SK-N-SH treated with all-trans-retinoic acid at 6 μM for 48 hours (cell line): ENCODE measurements at regions not wholly inside any gene's neighbourhood (a gene's known extent, or its start where the extent isn't known, plus 50 kb on each side); places are given as distances from the start of the nearest gene placed in this dataset.
"Not testable (repeated sequence)": the region's sequence is repeated elsewhere in the genome, so short reads cannot be mapped to it uniquely, and the experiment has no call there.

Experiments used
- PATZ1 ChIP-seq: fragments of 250-450 bp; sonication (Bioruptor Pico); IDR thresholded peaks from 2 replicates; pipeline ENCODE4 v1.8.0; 2020; ENCODE audit warnings: mild to moderate bottlenecking, moderate library complexity, borderline replicate concordance
- TF ChIP-seq, protein P1 (sequence below): fragments of 250-450 bp; sonication (Bioruptor Pico); IDR thresholded peaks from 2 replicates; pipeline ENCODE4 v1.5.1; 2021; ENCODE audit warnings: mild to moderate bottlenecking, moderate library complexity

DNA sequence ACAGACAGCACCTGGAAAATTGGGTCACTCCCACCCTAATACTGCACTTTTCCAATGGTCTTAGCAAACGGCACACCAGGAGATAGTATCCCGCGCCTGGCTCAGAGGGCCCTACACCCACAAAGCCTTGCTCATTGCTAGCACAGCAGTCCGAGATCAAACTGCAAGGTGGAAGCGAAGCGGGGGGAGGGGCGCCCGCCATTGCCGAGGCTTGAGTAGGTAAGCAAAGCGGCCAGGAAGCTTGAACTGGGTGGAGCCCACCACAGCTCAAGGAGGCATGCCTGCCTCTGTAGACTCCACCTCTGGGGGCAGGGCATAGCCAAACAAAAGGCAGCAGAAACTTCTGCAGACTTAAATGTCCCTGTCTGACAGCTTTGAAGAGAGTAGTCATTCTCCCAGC lies 1100.0 kb downstream of the CDH8 start:
- TF ChIP-seq, protein P1, sequence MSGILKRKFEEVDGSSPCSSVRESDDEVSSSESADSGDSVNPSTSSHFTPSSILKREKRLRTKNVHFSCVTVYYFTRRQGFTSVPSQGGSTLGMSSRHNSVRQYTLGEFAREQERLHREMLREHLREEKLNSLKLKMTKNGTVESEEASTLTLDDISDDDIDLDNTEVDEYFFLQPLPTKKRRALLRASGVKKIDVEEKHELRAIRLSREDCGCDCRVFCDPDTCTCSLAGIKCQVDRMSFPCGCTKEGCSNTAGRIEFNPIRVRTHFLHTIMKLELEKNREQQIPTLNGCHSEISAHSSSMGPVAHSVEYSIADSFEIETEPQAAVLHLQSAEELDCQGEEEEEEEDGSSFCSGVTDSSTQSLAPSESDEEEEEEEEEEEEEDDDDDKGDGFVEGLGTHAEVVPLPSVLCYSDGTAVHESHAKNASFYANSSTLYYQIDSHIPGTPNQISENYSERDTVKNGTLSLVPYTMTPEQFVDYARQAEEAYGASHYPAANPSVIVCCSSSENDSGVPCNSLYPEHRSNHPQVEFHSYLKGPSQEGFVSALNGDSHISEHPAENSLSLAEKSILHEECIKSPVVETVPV (CRISPR knock-in tag), result not testable (repeated sequence)
- TF ChIP-seq PATZ1, result not testable (repeated sequence)
